SH-SY5Y (cell line): ENCODE measurements at regions not wholly inside any gene's neighbourhood (a gene's known extent, or its start where the extent isn't known, plus 50 kb on each side); places are given as distances from the start of the nearest gene placed in this dataset.

Experiments used
- GATA2 ChIP-seq: IDR thresholded peaks from 2 replicates; pipeline ENCODE4 v1.6.1; 2011; ENCODE audit warnings: mild to moderate bottlenecking, low read depth, low read length
- GATA3 ChIP-seq: IDR thresholded peaks from 2 replicates; pipeline ENCODE4 v1.6.1; 2011; ENCODE audit warnings: low read depth, mild to moderate bottlenecking, low read length, moderate library complexity

GRCh38 chr5:89289604-89290003 is 406.6 kb upstream of the MEF2C start:
- TF ChIP-seq GATA2 (no peak), GATA3 (no peak)
